ENCODE measurements at regions not wholly inside any gene's neighbourhood (a gene's known extent, or its start where the extent isn't known, plus 50 kb on each side); places are given as distances from the start of the nearest gene placed in this dataset.

DNA sequence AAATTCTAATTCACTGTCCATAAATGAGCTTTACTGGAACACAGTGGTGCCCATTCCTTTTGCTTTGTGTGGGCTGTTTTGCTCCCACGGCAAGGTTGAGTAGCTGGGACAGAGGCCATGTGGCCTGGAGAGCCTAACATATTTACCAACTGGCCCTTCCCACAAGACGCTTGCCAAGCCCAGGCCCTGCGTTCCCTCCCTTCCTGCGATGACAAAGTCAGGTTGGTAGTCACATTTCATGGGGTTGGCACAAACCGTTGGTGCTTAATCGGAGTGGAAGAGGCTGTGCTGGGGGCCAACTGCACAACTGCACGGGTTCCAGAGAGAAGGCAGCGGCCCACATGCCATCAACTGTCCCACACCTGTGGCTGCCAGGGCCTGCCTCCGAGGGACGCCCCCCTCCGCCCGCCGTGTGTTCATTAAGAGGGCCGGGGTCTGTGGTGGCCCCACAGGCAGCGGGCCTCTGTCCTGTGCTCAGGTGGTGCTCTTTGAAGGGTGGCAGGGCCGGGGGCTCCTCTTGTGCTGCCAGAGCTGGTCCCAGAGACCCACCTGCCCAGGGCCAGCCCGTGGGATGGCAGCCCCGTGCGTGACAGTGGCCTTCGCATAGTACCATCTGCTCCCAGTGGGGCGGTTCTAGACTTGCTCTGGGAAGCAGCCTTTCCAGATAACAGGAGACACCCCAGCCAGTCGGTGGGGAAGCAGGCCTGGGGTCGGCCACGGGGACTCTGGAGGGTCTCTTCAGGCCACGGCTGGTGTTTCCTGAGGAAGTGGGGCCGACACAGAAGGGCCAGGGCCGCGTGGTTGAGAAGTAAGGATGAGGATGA lies 81.5 kb upstream of the CLDN5 start:
- no peak for TF ChIP-seq CTCF (IDR thresholded peaks at IDR 0.05)
- no peak for TF ChIP-seq POLR2A (IDR thresholded peaks at IDR 0.05)
- WGBS, 4 donors = 74 to 80% (median 77%) methylated on average over 25 to 28 of the region's 28 CpGs
- Histone ChIP-seq H3K27ac (no peak overlapping the region), H3K4me3 (no peak overlapping the region), H3K4me1 (peaks cover 0 to 17% (median 3%) of the 10 kb centered on the region in 12 donors), H3K9me3 (no peaks in the 10 kb centered on the region), H3K27me3 (peaks cover 0 to 19% (median 0%) of the 10 kb centered on the region in 9 donors), H3K36me3 (no peaks in the 10 kb centered on the region)
- ATAC-seq (no peak), DNase-seq (no peak)
- intact Hi-C loops (cut with DNase I) = no loop called here

DNA sequence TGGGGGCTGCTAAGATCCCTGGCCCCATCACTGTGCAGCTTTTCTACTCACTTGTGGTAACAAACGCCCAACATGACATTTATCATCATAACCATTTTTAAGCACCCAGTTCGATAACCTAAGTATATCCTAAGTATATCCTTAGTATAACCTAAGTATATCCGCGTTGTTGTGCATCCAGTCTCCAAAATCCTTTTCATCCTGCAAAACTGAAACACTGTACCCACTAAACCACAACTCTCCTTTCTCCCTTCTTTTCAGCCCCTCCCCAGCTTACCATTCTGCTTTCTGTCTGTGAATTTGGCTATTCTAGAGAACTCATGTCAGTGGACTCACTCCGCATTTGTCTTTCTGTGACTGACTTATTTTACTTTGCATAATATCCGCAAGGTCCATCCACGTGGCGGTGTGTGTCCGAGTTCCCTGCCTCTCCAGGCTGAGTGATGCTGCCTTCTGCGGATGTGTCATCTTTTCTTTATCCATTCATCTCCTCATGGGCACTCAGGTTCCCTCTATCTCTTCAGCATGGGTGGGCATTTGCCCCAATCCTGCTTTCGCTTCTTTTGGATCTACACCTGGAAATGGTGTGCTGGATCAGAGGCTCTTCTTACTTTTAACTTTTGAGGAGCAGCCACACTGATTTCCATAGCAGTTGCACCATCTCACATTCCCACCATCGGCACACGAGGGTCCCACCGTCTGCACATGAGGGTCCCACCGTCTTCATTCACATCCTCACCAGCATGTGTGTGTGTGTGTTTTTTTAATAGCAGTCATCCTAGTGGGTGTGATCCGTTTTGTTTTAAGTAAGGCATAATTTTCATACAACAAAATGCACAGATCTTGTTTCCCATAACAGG lies 82.4 kb upstream of the CLDN5 start:
- Histone ChIP-seq H3K27me3 (peaks cover 0 to 19% (median 0%) of the 10 kb centered on the region in 9 donors), H3K36me3 (no peaks in the 10 kb centered on the region), H3K4me1 (peaks cover 0 to 17% (median 3%) of the 10 kb centered on the region in 12 donors), H3K27ac (peak overlapping the region in 1 of 12 donors; percentile 25), H3K4me3 (no peak overlapping the region), H3K9me3 (no peaks in the 10 kb centered on the region)
- no peak for TF ChIP-seq POLR2A (IDR thresholded peaks at IDR 0.05)
- no peak for TF ChIP-seq CTCF (IDR thresholded peaks at IDR 0.05)
- ATAC-seq = no peak
- DNase-seq = no peak
- 83 to 86% (median 84%) methylated on average over 16 of the region's 16 CpGs for WGBS, 4 donors
- intact Hi-C loops (cut with DNase I) = no loop called here

- Histone ChIP-seq H3K4me3 (no peak overlapping the region), H3K9me3 (no peaks in the 10 kb centered on the region), H3K27me3 (peaks cover 0 to 19% (median 0%) of the 10 kb centered on the region in 9 donors), H3K4me1 (peaks cover 0 to 17% (median 3%) of the 10 kb centered on the region in 12 donors), H3K27ac (peak overlapping the region in 2 of 12 donors; percentile 30 to 43), H3K36me3 (no peaks in the 10 kb centered on the region)
- intact Hi-C loops (cut with DNase I) = no loop called here
- TF ChIP-seq CTCF (IDR thresholded peaks at IDR 0.05) (no peak), POLR2A (IDR thresholded peaks at IDR 0.05) (no peak)
- DNase-seq (peak in 2 of 5 donors; percentile 25 to 33), ATAC-seq (peak in 3 of 4 donors; percentile 33 to 90 (median 35))
- 38 to 50% (median 43%) methylated on average over 24 to 25 of the region's 25 CpGs for WGBS, 4 donors
Measured at GRCh38 chr22:19607192-19608002, 83.2 kb upstream of the CLDN5 start.
